Esophagus squamous epithelium (tissue), 4 donors: ENCODE measurements at regions not wholly inside any gene's neighbourhood (a gene's known extent, or its start where the extent isn't known, plus 50 kb on each side); places are given as distances from the start of the nearest gene placed in this dataset.

Experiments used
- CTCF ChIP-seq, 6 experiments: fragments of 450-650 bp in 4 of 6; fragments of 200-600 bp in 2 of 6; sonication (generic) in 2 of 6; IDR thresholded peaks; one replicate each; pipeline ENCODE4 v1.5.1; 2016 to 2019; ENCODE audit warnings: antibody characterized with exemption in 6 of 6, mild to moderate bottlenecking in 4 of 6, moderate library complexity in 4 of 6
- POLR2A ChIP-seq, 4 donors: fragments of 450-650 bp; IDR thresholded peaks; one replicate each; pipeline ENCODE4 v1.6.1; 2017; ENCODE audit warnings: antibody characterized with exemption in 4 of 4, mild to moderate bottlenecking in 4 of 4, moderate library complexity in 3 of 4

GRCh38 chr9:11148189-11148588, 535.4 kb upstream of the PTPRD start:
- TF ChIP-seq CTCF (IDR thresholded peaks at IDR 0.05) (no peak), POLR2A (IDR thresholded peaks at IDR 0.05) (no peak)
